Tibial nerve (tissue), 4 donors: ENCODE measurements at regions not wholly inside any gene's neighbourhood (a gene's known extent, or its start where the extent isn't known, plus 50 kb on each side); places are given as distances from the start of the nearest gene placed in this dataset.

ENCODE experiments used
- DNase-seq, 2 donors: peaks; one replicate each; pipeline ENCODE4 v3.0.0-alpha.2; 2019; ENCODE audit warnings: low spot score in 2 of 2
- H3K27ac ChIP-seq, 4 donors: fragments of 200-600 bp; sonication (generic) in 3 of 4; one replicate each; pipeline ENCODE4 v1.5.1; 2017 to 2019; ENCODE audit warnings: mild to moderate bottlenecking in 1 of 4
- H3K27me3 ChIP-seq, 2 donors: fragments of 200-600 bp; sonication (generic) in 1 of 2; one replicate each; pipeline versions ENCODE4 v1.5.1 to v1.6.0; 2017 to 2019
- H3K36me3 ChIP-seq, 3 donors: fragments of 200-600 bp; sonication (generic); one replicate each; pipeline ENCODE4 v1.5.1; 2018 to 2019
- H3K4me1 ChIP-seq, 4 donors: fragments of 200-600 bp; sonication (generic) in 3 of 4; one replicate each; pipeline ENCODE4 v1.5.1; 2017 to 2019
- H3K4me3 ChIP-seq, 4 donors: fragments of 200-600 bp; sonication (generic) in 3 of 4; one replicate each; pipeline ENCODE4 v1.5.1; 2017 to 2019; ENCODE audit warnings: mild to moderate bottlenecking in 1 of 4, moderate library complexity in 1 of 4
- H3K9me3 ChIP-seq, 4 donors: fragments of 200-600 bp; sonication (generic) in 3 of 4; one replicate each; pipeline ENCODE4 v1.5.1; 2017 to 2019
- CTCF ChIP-seq, 5 experiments: fragments of 200-600 bp in 3 of 5; fragments of 450-650 bp in 2 of 5; sonication (generic) in 3 of 5; IDR thresholded peaks; one replicate each; pipeline ENCODE4 v1.5.1; 2016 to 2019; ENCODE audit warnings: antibody characterized with exemption in 5 of 5, mild to moderate bottlenecking in 3 of 5, moderate library complexity in 2 of 5
- EP300 ChIP-seq, 2 donors: sonication (generic); formaldehyde crosslinking; IDR thresholded peaks; one replicate each; pipeline ENCODE4 v1.6.1; 2017; ENCODE audit warnings: antibody characterized with exemption in 2 of 2, mild to moderate bottlenecking in 1 of 2
- POLR2A ChIP-seq, 2 donors: fragments of 450-650 bp; IDR thresholded peaks; one replicate each; pipeline ENCODE4 v1.6.1; 2017; ENCODE audit warnings: antibody characterized with exemption in 2 of 2, mild to moderate bottlenecking in 2 of 2, moderate library complexity in 2 of 2
- WGBS, 2 donors: methylation state at CpG; one replicate each; pipeline ENCODE4 v1.1.5; 2018; 5-methylcytosine and 5-hydroxymethylcytosine counted together

DNA sequence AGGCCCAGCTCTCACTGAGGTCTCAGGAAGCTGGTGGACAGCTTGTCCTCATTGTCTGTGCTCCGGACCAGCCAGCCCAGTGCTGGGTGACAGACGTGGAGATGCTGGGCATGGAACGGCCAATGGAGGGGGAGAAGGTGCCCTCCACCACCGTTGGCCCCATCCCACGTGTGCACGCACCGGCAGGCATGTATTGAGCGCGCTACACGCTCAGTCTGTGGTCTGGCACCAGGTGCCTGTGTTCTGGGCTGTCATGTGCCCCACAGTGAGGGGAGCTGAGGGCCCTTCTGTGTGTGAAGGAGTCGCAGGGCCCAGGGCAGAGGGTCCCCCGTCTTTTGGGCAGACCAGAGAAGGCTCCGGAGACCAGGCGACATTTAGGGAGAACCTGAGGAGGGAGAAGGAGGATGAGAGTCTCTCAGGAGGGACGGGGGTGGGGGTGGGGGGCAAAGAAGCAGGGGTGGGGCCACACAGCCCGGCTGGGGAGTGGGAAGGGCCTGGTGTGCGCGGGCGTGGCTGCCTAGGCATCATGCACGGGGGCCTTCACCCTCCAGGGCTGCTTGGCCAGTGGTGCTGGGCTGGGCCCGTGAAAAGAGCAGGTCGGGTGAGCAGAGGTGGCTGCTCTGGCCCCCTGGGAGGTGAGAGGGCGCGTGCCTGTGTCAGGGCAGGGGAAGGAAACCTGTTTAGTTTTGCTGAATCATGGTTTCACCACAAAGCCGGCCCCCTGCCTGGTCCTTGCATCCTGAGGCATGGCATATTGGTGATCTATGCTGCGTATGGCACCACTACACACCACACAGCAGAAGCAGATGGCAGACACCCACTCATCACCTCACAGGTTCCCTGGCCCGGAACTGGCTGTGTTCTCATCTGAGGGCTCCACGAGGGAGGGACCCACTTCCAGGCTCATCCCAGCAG is 86.7 kb upstream of the TTC34 start:
- TF ChIP-seq POLR2A (IDR thresholded peaks at IDR 0.05) (no peak), CTCF (IDR thresholded peaks at IDR 0.05) (no peak), EP300 (IDR thresholded peaks at IDR 0.05) (no peak)
- H3K27me3 ChIP-seq = peaks cover 0 to 46% of the 10 kb centered on the region in 2 donors

GRCh38 chr1:2890221-2890850 is 88.8 kb upstream of the TTC34 start:
- H3K4me3 ChIP-seq = no peak overlapping the region
- no peaks in the 10 kb centered on the region for H3K36me3 ChIP-seq
- 62 to 66% methylated on average over 11 to 12 of the region's 14 CpGs for WGBS, 2 donors
- H3K9me3 ChIP-seq = no peaks in the 10 kb centered on the region
- TF ChIP-seq EP300 (IDR thresholded peaks at IDR 0.05) (no peak), POLR2A (IDR thresholded peaks at IDR 0.05) (no peak), CTCF (IDR thresholded peaks at IDR 0.05) (no peak)
- no peak overlapping the region for H3K27ac ChIP-seq
- no peak for DNase-seq
- peaks cover 0 to 38% of the 10 kb centered on the region in 2 donors for H3K27me3 ChIP-seq
- H3K4me1 ChIP-seq = no peaks in the 10 kb centered on the region

More for the DNA sequence above, 86.7 kb upstream of the TTC34 start:
- DNase-seq = no peak
- Histone ChIP-seq H3K27ac (no peak overlapping the region), H3K4me1 (no peaks in the 10 kb centered on the region), H3K36me3 (no peaks in the 10 kb centered on the region), H3K9me3 (no peaks in the 10 kb centered on the region), H3K4me3 (no peak overlapping the region)
- WGBS, 2 donors = 71 to 79% methylated on average over 21 to 28 of the region's 28 CpGs

DNA sequence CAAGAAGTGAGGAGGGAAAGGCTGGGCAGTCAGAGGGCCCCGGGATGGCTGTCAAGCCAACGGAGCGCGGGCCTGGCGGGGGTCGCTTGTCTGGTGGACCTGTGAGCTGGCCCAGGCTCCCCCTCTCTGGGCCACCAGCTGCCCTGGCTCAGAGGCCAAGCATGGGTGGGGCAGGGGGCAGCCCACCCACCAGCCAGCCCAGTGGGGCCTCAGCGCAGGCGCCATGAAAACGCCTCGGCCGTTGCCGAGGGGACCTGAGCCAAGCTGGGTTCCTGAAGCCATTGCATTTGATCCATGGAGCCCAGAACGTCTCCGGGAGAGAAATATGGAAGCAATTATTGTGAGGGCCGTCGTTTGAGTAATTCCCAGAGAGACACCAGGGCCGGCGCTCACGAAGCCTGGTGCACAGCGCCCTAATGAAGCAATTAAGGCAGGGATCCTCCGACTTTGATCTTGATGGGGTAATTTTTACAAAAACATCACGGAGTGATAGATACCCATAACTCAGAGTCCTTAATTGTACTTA is 90.5 kb upstream of the TTC34 start:
- H3K27ac ChIP-seq = no peak overlapping the region

GRCh38 chr1:2893473-2894120 is 92.1 kb upstream of the TTC34 start:
- H3K27ac ChIP-seq = no peak overlapping the region
- no peak overlapping the region for H3K4me3 ChIP-seq
- no peaks in the 10 kb centered on the region for H3K36me3 ChIP-seq
- H3K9me3 ChIP-seq = no peaks in the 10 kb centered on the region
- TF ChIP-seq POLR2A (IDR thresholded peaks at IDR 0.05) (no peak), CTCF (IDR thresholded peaks at IDR 0.05) (no peak), EP300 (IDR thresholded peaks at IDR 0.05) (no peak)
- WGBS, 2 donors = 88 to 90% methylated on average over 18 to 20 of the region's 20 CpGs
- H3K27me3 ChIP-seq = peaks cover 0 to 25% of the 10 kb centered on the region in 2 donors
- no peaks in the 10 kb centered on the region for H3K4me1 ChIP-seq
- no peak for DNase-seq

More for the DNA sequence above, 90.5 kb upstream of the TTC34 start:
- no peaks in the 10 kb centered on the region for H3K36me3 ChIP-seq
- no peaks in the 10 kb centered on the region for H3K4me1 ChIP-seq
- no peaks in the 10 kb centered on the region for H3K9me3 ChIP-seq
- DNase-seq = no peak
- no peak overlapping the region for H3K4me3 ChIP-seq
- TF ChIP-seq POLR2A (IDR thresholded peaks at IDR 0.05) (no peak), CTCF (IDR thresholded peaks at IDR 0.05) (no peak), EP300 (IDR thresholded peaks at IDR 0.05) (no peak)
- WGBS, 2 donors = 52 to 57% methylated on average over 22 of the region's 22 CpGs
- H3K27me3 ChIP-seq = peaks cover 0 to 32% of the 10 kb centered on the region in 2 donors
